ENCODE measurements at regions not wholly inside any gene's neighbourhood (a gene's known extent, or its start where the extent isn't known, plus 50 kb on each side); places are given as distances from the start of the nearest gene placed in this dataset.

- Histone ChIP-seq H3K4me3 (no peak overlapping the region), H3K9me3 (no peaks in the 10 kb centered on the region), H3K27me3 (no peaks in the 10 kb centered on the region), H3K36me3 (no peaks in the 10 kb centered on the region), H3K27ac (no peak overlapping the region), H3K4me1 (no peaks in the 10 kb centered on the region)
- intact Hi-C loops (cut with DNase I): no loop called here
- WGBS, 2 donors: 48 to 57% methylated on average over 2 of the region's 2 CpGs
- DNase-seq: no peak
- TF ChIP-seq CTCF (IDR thresholded peaks at IDR 0.05) (no peak), POLR2AphosphoS5 (IDR thresholded peaks at IDR 0.05) (no peak), POLR2A (IDR thresholded peaks at IDR 0.05) (no peak), EP300 (IDR thresholded peaks at IDR 0.05) (no peak)
Observed at GRCh38 chr1:118335331-118335732, 150.3 kb upstream of the SPAG17 start.

- Histone ChIP-seq H3K27ac (no peak overlapping the region), H3K4me1 (no peaks in the 10 kb centered on the region), H3K4me3 (no peak overlapping the region), H3K36me3 (no peaks in the 10 kb centered on the region), H3K27me3 (no peaks in the 10 kb centered on the region), H3K9me3 (no peaks in the 10 kb centered on the region)
- TF ChIP-seq POLR2AphosphoS5 (IDR thresholded peaks at IDR 0.05): no peak
- no peak for TF ChIP-seq EP300 (IDR thresholded peaks at IDR 0.05)
- TF ChIP-seq CTCF (IDR thresholded peaks at IDR 0.05): no peak
- no peak for TF ChIP-seq POLR2A (IDR thresholded peaks at IDR 0.05)
- intact Hi-C loops (cut with DNase I): no loop called here
- WGBS, 2 donors: 93 to 95% methylated on average over 1 of the region's 1 CpG
- no peak for DNase-seq
Observed at GRCh38 chr1:118334506-118334905, 149.5 kb upstream of the SPAG17 start.

- Histone ChIP-seq H3K4me3 (no peak overlapping the region), H3K27ac (no peak overlapping the region), H3K4me1 (no peaks in the 10 kb centered on the region), H3K9me3 (no peaks in the 10 kb centered on the region), H3K36me3 (no peaks in the 10 kb centered on the region), H3K27me3 (no peaks in the 10 kb centered on the region)
- DNase-seq: no peak
- TF ChIP-seq POLR2AphosphoS5 (IDR thresholded peaks at IDR 0.05) (no peak), POLR2A (IDR thresholded peaks at IDR 0.05) (no peak), CTCF (IDR thresholded peaks at IDR 0.05) (no peak), EP300 (IDR thresholded peaks at IDR 0.05) (no peak)
- 90 to 91% methylated on average over 4 of the region's 4 CpGs for WGBS, 2 donors
- intact Hi-C loops (cut with DNase I): no loop called here
Observed at GRCh38 chr1:118333601-118334210, 148.7 kb upstream of the SPAG17 start.

- H3K27ac ChIP-seq: no peak overlapping the region
- no peaks in the 10 kb centered on the region for H3K9me3 ChIP-seq
- H3K27me3 ChIP-seq: no peaks in the 10 kb centered on the region
- intact Hi-C loops (cut with DNase I): no loop called here
- H3K4me1 ChIP-seq: no peaks in the 10 kb centered on the region
- TF ChIP-seq POLR2AphosphoS5 (IDR thresholded peaks at IDR 0.05) (no peak), CTCF (IDR thresholded peaks at IDR 0.05) (no peak), EP300 (IDR thresholded peaks at IDR 0.05) (no peak), POLR2A (IDR thresholded peaks at IDR 0.05) (no peak)
- 29 to 63% methylated on average over 6 of the region's 6 CpGs for WGBS, 2 donors
- H3K4me3 ChIP-seq: no peak overlapping the region
- no peak for DNase-seq
- no peaks in the 10 kb centered on the region for H3K36me3 ChIP-seq
Observed at GRCh38 chr1:118326960-118327629, 142.1 kb upstream of the SPAG17 start.

All from sigmoid colon (tissue), 6 donors.